NCI-H146 treated with DMSO at 0.1 percent for 48 hours (cell line): ENCODE measurements at regions not wholly inside any gene's neighbourhood (a gene's known extent, or its start where the extent isn't known, plus 50 kb on each side); places are given as distances from the start of the nearest gene placed in this dataset.

Experiments
- DNase-seq: peaks from one replicate; lab custom pipeline; 2025; ENCODE audit not compliant: unreplicated experiment; lab: John Stamatoyannopoulos, UW

- no peak for DNase-seq
Observed at GRCh38 chr12:119245904-119246494, 67.3 kb downstream of the HSPB8 start.

GRCh38 chr12:119247007-119247719 lies 68.4 kb downstream of the HSPB8 start:
- no peak for DNase-seq

GRCh38 chr12:119247720-119248043 lies 69.0 kb downstream of the HSPB8 start:
- no peak for DNase-seq

- peak; percentile 9 for DNase-seq
Observed at GRCh38 chr12:119249383-119250155, 70.8 kb downstream of the HSPB8 start.

GRCh38 chr12:119255314-119255713 lies 76.6 kb downstream of the HSPB8 start:
- DNase-seq = no peak

GRCh38 chr12:119258149-119258548 lies 76.4 kb upstream of the CCDC60 start:
- peak; percentile 59 for DNase-seq

GRCh38 chr12:119258556-119258955 lies 76.0 kb upstream of the CCDC60 start:
- DNase-seq = no peak

GRCh38 chr12:119259484-119259883 lies 75.0 kb upstream of the CCDC60 start:
- no peak for DNase-seq

GRCh38 chr12:119262388-119262787 lies 72.1 kb upstream of the CCDC60 start:
- no peak for DNase-seq

GRCh38 chr12:119263466-119263865 lies 71.1 kb upstream of the CCDC60 start:
- DNase-seq = no peak

- DNase-seq = no peak
Observed at GRCh38 chr12:119266963-119267362, 67.6 kb upstream of the CCDC60 start.

GRCh38 chr12:119274636-119275065 lies 59.9 kb upstream of the CCDC60 start:
- no peak for DNase-seq

GRCh38 chr12:119283310-119283709 lies 51.2 kb upstream of the CCDC60 start:
- DNase-seq = no peak
